PC-3 (cell line): ENCODE measurements at regions not wholly inside any gene's neighbourhood (a gene's known extent, or its start where the extent isn't known, plus 50 kb on each side); places are given as distances from the start of the nearest gene placed in this dataset.

ENCODE experiments used
- ATAC-seq: fragments of 200-7000 bp; cut with Tn5 transposase; 2 replicates; pipeline ENCODE4 v1.9.1; 2020; ENCODE audit warnings: mild to moderate bottlenecking, moderate library complexity
- BruUV-seq: library from RNA; stranded (reverse); fragments of 400-500 nt; replicated peaks from 2 replicates; lab custom pipeline; 2021; lab: Mats Ljungman, UMichigan
- CTCF ChIA-PET: fragments of 300-600 bp; sonication (Branson Sonifier 250); formaldehyde crosslinking; loops from one replicate; lab custom pipeline; 2022; ENCODE audit warnings: antibody characterized with exemption; lab: Charles Lee
- POLR2A ChIA-PET: fragments of 300-600 bp; sonication (Branson Sonifier 250); formaldehyde crosslinking; loops from one replicate; lab custom pipeline; 2022; ENCODE audit warnings: antibody characterized with exemption; ENCODE audit not compliant: unreplicated experiment; lab: Charles Lee
- DNase-seq: peaks from one replicate; pipeline ENCODE4 v3.0.0-alpha.2; 2015
- H2AFZ ChIP-seq: fragments of 300-600 bp; sonication (generic); 2 replicates; pipeline ENCODE4 v1.6.0; 2016; ENCODE audit warnings: antibody characterized with exemption, low read length
- H3F3A ChIP-seq: fragments of 300-600 bp; sonication (generic); one replicate; pipeline ENCODE4 v1.6.0; 2017; ENCODE audit warnings: antibody characterized with exemption, low read length, control low read depth, mild to moderate bottlenecking; ENCODE audit not compliant: unreplicated experiment
- H3K27ac ChIP-seq: fragments of 300-600 bp; sonication (generic); 2 replicates; pipeline ENCODE4 v1.5.1; 2016; ENCODE audit warnings: mild to moderate bottlenecking, low read length
- H3K27me3 ChIP-seq: fragments of 300-600 bp; sonication (generic); 2 replicates; pipeline ENCODE4 v1.6.1; 2016; ENCODE audit warnings: low read length, mixed read lengths
- H3K36me3 ChIP-seq: fragments of 300-600 bp; sonication (generic); 2 replicates; pipeline ENCODE4 v1.6.1; 2016; ENCODE audit warnings: low read depth, mixed run types, low read length, mixed read lengths
- H3K4me1 ChIP-seq: fragments of 300-600 bp; sonication (generic); 2 replicates; pipeline ENCODE4 v1.5.1; 2016; ENCODE audit warnings: low read length; ENCODE audit not compliant: insufficient read depth
- H3K4me2 ChIP-seq: fragments of 300-600 bp; sonication (generic); 2 replicates; pipeline ENCODE4 v1.6.0; 2016; ENCODE audit warnings: low read length
- H3K4me3 ChIP-seq: fragments of 300-600 bp; sonication (generic); 2 replicates; pipeline ENCODE4 v1.5.1; 2016; ENCODE audit warnings: mild to moderate bottlenecking, low read length, mixed read lengths
- H3K79me2 ChIP-seq: fragments of 300-600 bp; sonication (generic); 2 replicates; pipeline ENCODE4 v1.6.1; 2017; ENCODE audit warnings: low read length, mixed read lengths
- H3K9ac ChIP-seq: fragments of 300-600 bp; sonication (generic); 2 replicates; pipeline ENCODE4 v1.6.0; 2016; ENCODE audit warnings: mild to moderate bottlenecking, low read length
- H3K9me2 ChIP-seq: fragments of 300-600 bp; sonication (generic); replicated peaks from 2 replicates; pipeline ENCODE4 v1.6.1; 2016; ENCODE audit warnings: mixed run types, low read length, mixed read lengths
- H3K9me3 ChIP-seq: fragments of 300-600 bp; sonication (generic); 2 replicates; pipeline ENCODE4 v1.6.1; 2016; ENCODE audit warnings: low read length, mixed read lengths
- H4K20me1 ChIP-seq: fragments of 300-600 bp; sonication (generic); 2 replicates; pipeline ENCODE4 v1.6.1; 2016; ENCODE audit warnings: low read length, mixed read lengths
- EZH2 ChIP-seq: fragments of 300-600 bp; sonication (generic); IDR thresholded peaks from one replicate; pipeline ENCODE4 v1.6.1; 2017; ENCODE audit warnings: antibody characterized with exemption, mild to moderate bottlenecking, low read length; ENCODE audit not compliant: unreplicated experiment
- EZH2phosphoT487 ChIP-seq: fragments of 300-600 bp; sonication (generic); IDR thresholded peaks from 2 replicates; pipeline ENCODE4 v1.6.1; 2018; ENCODE audit warnings: mild to moderate bottlenecking, antibody characterized with exemption, low read length, borderline replicate concordance
- intact Hi-C: fragments of 100-400 bp; cut with micrococcal nuclease; formaldehyde crosslinking; loops from 2 replicates; pipeline ENCODE4 v1.9.0; 2023
- TF ChIP-seq, protein P1 (sequence below): fragments of 300-600 bp; sonication (generic); conservative IDR thresholded peaks from 2 replicates; pipeline ENCODE4 v1.5.1; 2017; ENCODE audit warnings: antibody characterized with exemption, low read depth, mild to moderate bottlenecking, low read length

DNA sequence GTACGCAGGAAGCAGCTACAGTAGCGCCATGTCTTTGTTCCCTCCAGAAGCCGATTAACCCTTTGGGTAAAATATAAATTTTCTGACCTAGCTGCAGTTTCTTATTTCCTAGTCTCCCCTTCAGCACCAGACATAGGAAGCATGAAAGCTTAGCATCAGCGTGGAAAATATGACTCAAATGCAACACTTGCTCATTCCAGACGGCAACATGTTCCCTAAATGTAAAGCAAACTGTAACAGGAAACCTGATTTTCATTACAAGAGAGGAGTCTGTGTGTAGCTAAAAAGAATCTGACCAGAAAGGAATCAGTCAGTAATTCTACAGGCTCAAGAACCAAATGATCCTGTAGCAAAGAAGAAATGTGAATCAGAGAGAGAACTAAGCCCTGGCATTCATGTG, 219.2 kb downstream of the C7orf25 start:
- CTCF ChIA-PET, result interaction anchor here (0.8 kb wide), 1 partner anchor 752 kb away, joined by 4 read pairs; no protein-coding TSS in a partner anchor
- Histone ChIP-seq H2AFZ (no peak overlapping the region), H3K9me2 (no peaks in the 10 kb centered on the region), H3F3A (no peaks in the 10 kb centered on the region), H3K27ac (no peak overlapping the region), H3K9ac (no peak overlapping the region), H3K4me1 (peaks cover 4% of the 10 kb centered on the region; the same call in 1 of the 2 replicates), H3K27me3 (no peaks in the 10 kb centered on the region), H3K4me3 (no peak overlapping the region), H3K79me2 (no peaks in the 10 kb centered on the region), H4K20me1 (no peaks in the 10 kb centered on the region), H3K9me3 (no peaks in the 10 kb centered on the region), H3K36me3 (no peaks in the 10 kb centered on the region), H3K4me2 (no peak overlapping the region)
- no TSS peak for BruUV-seq
- TF ChIP-seq, protein P1, sequence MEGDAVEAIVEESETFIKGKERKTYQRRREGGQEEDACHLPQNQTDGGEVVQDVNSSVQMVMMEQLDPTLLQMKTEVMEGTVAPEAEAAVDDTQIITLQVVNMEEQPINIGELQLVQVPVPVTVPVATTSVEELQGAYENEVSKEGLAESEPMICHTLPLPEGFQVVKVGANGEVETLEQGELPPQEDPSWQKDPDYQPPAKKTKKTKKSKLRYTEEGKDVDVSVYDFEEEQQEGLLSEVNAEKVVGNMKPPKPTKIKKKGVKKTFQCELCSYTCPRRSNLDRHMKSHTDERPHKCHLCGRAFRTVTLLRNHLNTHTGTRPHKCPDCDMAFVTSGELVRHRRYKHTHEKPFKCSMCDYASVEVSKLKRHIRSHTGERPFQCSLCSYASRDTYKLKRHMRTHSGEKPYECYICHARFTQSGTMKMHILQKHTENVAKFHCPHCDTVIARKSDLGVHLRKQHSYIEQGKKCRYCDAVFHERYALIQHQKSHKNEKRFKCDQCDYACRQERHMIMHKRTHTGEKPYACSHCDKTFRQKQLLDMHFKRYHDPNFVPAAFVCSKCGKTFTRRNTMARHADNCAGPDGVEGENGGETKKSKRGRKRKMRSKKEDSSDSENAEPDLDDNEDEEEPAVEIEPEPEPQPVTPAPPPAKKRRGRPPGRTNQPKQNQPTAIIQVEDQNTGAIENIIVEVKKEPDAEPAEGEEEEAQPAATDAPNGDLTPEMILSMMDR, result no peak
- TF ChIP-seq EZH2phosphoT487, result no peak
- TF ChIP-seq EZH2, result no peak
- DNase-seq, result peak; percentile 22
- ATAC-seq, result no peak
- intact Hi-C loops, result no loop called here
- POLR2A ChIA-PET, result interaction anchor here (0.6 kb wide), 2 partner anchors 206 to 1001 kb away, joined by 3 to 4 read pairs; no protein-coding TSS in a partner anchor

DNA sequence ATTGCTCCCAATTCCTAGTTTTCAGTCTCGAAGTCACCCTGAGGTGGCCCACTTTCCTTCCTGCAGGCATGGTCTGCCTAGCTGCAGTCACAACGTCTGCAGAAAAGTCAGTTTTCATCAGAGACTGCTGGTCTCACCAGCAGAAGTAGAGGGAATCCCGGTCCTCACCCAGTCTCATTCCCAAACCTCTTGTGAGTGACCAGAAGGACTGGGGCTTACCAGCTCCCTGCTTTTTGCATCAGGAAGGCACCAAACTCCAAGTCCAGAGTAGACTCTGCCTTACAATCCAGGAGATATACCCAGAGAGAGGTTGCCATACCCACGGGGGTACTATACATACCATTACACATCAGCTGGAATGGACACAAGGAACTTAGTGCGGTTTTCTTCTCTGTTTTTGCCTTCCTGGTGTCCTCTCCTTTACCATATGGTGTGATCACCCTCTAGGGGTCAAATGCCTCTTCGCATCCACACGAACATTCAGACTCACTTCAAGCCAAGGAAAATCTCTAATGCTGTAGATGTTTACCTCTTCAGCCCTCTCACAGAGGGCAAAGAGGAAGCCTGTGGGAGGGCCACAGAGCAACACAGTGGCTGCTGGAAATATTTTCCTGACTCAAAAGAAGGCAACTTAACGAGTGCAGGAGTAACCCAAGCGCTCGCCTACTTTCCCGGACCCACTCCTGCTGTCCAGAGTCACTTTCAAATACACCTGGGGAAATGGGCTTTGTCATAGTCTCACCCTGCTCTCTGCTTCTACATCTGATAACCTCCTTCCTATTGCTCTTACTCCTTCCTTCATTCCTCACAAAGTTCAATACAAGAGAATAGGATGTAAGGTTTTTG, 220.9 kb downstream of the C7orf25 start:
- TF ChIP-seq, protein P1, result peak; percentile 78
- TF ChIP-seq EZH2phosphoT487 (no peak), EZH2 (no peak)
- no peaks in the 10 kb centered on the region for H3F3A ChIP-seq
- no peak overlapping the region for H3K9ac ChIP-seq
- no TSS peak for BruUV-seq
- H4K20me1 ChIP-seq, result no peaks in the 10 kb centered on the region
- H2AFZ ChIP-seq, result peak overlapping the region; percentile 26; the same call in 1 of the 2 replicates
- CTCF ChIA-PET, result interaction anchor here (0.6 to 2.5 kb wide), 5 partner anchors 45 to 750 kb away, joined by 3 to 8 read pairs (median 5); no protein-coding TSS in a partner anchor
- ATAC-seq, result peak; percentile 93
- intact Hi-C loops, result loop anchor here (1.0 to 2.0 kb wide), 7 partner anchors 45 to 748 kb away; partner anchors contain the start of gene GLI3
- H3K4me3 ChIP-seq, result no peak overlapping the region
- H3K27me3 ChIP-seq, result no peaks in the 10 kb centered on the region
- H3K27ac ChIP-seq, result no peak overlapping the region
- H3K9me2 ChIP-seq, result no peaks in the 10 kb centered on the region
- no peaks in the 10 kb centered on the region for H3K36me3 ChIP-seq
- H3K4me2 ChIP-seq, result no peak overlapping the region
- H3K4me1 ChIP-seq, result peaks cover 4% of the 10 kb centered on the region; the same call in 1 of the 2 replicates
- peak; percentile 73 for DNase-seq
- POLR2A ChIA-PET, result interaction anchor here (0.7 kb wide), 1 partner anchor 511 kb away, joined by 5 read pairs; no protein-coding TSS in a partner anchor
- H3K9me3 ChIP-seq, result no peaks in the 10 kb centered on the region
- no peaks in the 10 kb centered on the region for H3K79me2 ChIP-seq
